Esophagus (tissue), 2 donors: ENCODE measurements at regions not wholly inside any gene's neighbourhood (a gene's known extent, or its start where the extent isn't known, plus 50 kb on each side); places are given as distances from the start of the nearest gene placed in this dataset.
"Not testable (repeated sequence)": the region's sequence is repeated elsewhere in the genome, so short reads cannot be mapped to it uniquely, and the experiment has no call there.

ENCODE experiments used
- H3K27ac ChIP-seq, 2 donors: one replicate each; pipeline ENCODE4 v1.5.1; 2013; ENCODE audit warnings: low read depth in 2 of 2, mild to moderate bottlenecking in 2 of 2, inconsistent platforms in 1 of 2, low read length in 1 of 2, moderate library complexity in 1 of 2
- H3K27me3 ChIP-seq, 2 donors: one replicate each; pipeline ENCODE4 v1.6.1; 2013; ENCODE audit warnings: low read length in 2 of 2, control low read depth in 1 of 2, mild to moderate bottlenecking in 1 of 2; ENCODE audit not compliant: insufficient read depth in 2 of 2, control insufficient read depth in 1 of 2
- H3K36me3 ChIP-seq, 2 donors: one replicate each; pipeline ENCODE4 v1.6.1; 2013; ENCODE audit warnings: low read length in 1 of 2; ENCODE audit not compliant: control insufficient read depth in 2 of 2, insufficient read depth in 2 of 2
- H3K4me1 ChIP-seq, 2 donors: one replicate each; pipeline ENCODE4 v1.6.1; 2013; ENCODE audit warnings: low read length in 1 of 2; ENCODE audit not compliant: control insufficient read depth in 2 of 2, insufficient read depth in 2 of 2
- H3K4me3 ChIP-seq, 2 donors: one replicate each; pipeline ENCODE4 v1.5.1; 2013; ENCODE audit warnings: low read length in 2 of 2, mild to moderate bottlenecking in 2 of 2, low read depth in 1 of 2, moderate library complexity in 1 of 2
- H3K9me3 ChIP-seq, 2 donors: one replicate each; pipeline ENCODE4 v1.6.1; 2013; ENCODE audit warnings: mild to moderate bottlenecking in 2 of 2, low read depth in 1 of 2, low read length in 1 of 2, moderate library complexity in 1 of 2; ENCODE audit not compliant: control insufficient read depth in 2 of 2, insufficient read depth in 1 of 2
- WGBS, 2 donors: extraction: QIAGEN DNeasy Blood & Tissue Kit; methylation state at CpG; one replicate each; pipeline ENCODE4 v1.1.7; 2013; 5-methylcytosine and 5-hydroxymethylcytosine counted together
- donor health status: healthy with polysubstance abuse.
- donor health status: Bipolar disorder and iron deficiency.

DNA sequence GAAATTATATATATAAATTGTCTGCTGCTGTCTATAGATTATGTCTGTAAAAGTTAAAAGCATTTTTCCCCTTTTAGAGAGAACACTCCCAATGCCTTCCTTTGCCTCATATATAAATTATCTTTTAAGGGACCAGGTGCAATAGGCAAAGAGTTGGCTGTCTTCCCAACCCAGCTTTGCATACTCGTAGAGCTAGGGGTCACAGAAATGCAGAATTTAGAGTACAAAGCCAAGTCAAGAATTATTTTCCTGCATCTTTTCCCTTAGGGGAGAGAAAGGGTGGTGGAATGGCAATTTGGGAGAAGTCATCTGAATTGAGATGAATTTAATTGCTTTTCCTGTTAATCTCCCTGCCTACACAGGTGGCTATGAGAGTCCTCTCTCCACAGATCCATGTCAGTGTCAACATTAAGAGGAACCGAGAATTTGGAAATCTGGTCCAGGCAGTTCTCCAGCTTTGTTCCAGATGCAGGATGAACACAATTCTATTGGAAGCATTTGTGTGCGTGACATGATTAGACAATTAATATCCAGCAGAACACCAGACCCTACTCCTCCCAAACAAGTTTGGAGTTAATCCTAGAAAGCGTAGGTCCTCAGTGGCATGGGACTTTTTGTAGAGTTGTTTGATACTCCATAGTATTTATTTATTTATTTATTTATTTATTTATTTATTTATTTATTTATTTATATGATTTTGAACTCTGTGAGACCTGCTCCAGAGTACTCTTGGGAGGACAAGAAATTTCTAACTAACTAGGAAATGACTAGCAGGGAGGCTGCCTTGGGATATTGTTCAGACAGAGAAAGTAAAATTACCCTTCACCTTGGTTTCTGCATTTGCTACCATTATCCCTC lies 80.3 kb upstream of the SKAP2 start:
- no peaks in the 10 kb centered on the region for H3K4me1 ChIP-seq
- no peaks in the 10 kb centered on the region for H3K27me3 ChIP-seq
- H3K36me3 ChIP-seq = no peaks in the 10 kb centered on the region
- H3K4me3 ChIP-seq = no peak overlapping the region
- no peak overlapping the region for H3K27ac ChIP-seq
- no peaks in the 10 kb centered on the region for H3K9me3 ChIP-seq
- 52 to 55% methylated on average over 4 of the region's 4 CpGs for WGBS, 2 donors

DNA sequence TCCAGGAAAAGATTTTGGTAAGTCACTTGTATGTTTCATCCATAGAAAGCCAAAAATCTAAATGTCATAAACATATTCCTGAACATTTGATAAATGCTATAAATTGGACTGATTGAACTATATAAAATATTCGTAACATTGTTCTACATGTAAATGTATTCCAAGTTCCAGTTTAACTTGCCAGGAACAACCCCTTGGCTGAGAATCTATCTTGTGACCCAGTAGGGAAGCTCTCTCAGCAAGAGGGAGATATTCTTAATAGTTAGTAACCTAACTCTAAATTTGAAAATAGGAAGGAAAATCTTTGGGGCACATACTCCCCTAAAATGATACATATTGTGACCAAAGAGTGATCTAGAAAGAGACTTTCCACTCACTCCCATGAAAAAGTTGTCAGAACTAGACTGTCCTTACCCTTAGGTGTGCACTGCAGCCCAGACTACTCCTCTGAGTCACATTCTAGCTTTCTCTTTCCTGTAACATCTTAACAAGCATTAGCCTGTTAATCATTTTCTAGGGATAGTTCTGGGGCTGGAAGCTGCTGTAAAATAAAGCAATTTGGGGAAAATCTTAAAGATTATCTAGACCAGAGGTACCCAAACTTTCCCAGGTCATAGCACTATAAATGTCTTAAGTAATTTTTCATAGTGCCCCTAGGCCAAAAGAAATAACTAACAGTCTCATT lies 73.7 kb upstream of the SKAP2 start:
- Histone ChIP-seq H3K36me3 (no peaks in the 10 kb centered on the region), H3K27ac (no peak overlapping the region), H3K4me1 (no peaks in the 10 kb centered on the region), H3K27me3 (no peaks in the 10 kb centered on the region), H3K9me3 (no peaks in the 10 kb centered on the region), H3K4me3 (no peak overlapping the region)
- 43 to 59% methylated on average over 1 of the region's 1 CpG for WGBS, 2 donors

DNA sequence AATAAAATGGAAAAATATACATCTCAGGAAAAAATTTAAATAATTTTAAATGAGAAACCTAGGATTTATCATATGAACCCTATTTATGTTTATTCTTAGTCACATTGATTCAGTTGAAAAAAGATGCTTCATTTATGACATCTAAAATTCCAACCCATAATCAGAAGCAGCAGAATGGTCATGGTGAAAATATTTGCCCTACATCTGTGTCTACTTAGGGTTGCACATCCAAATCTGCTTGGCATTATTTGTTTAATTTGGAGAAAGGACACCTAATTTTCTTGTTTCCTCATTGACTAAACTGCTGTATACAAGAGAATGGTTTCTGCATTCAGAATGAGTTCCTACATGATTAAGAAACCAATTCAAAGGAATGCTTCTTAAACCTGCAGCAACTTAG lies 72.9 kb upstream of the SKAP2 start:
- Histone ChIP-seq H3K27ac (no peak overlapping the region), H3K36me3 (no peaks in the 10 kb centered on the region), H3K4me3 (no peak overlapping the region), H3K27me3 (no peaks in the 10 kb centered on the region), H3K4me1 (no peaks in the 10 kb centered on the region), H3K9me3 (no peaks in the 10 kb centered on the region)

DNA sequence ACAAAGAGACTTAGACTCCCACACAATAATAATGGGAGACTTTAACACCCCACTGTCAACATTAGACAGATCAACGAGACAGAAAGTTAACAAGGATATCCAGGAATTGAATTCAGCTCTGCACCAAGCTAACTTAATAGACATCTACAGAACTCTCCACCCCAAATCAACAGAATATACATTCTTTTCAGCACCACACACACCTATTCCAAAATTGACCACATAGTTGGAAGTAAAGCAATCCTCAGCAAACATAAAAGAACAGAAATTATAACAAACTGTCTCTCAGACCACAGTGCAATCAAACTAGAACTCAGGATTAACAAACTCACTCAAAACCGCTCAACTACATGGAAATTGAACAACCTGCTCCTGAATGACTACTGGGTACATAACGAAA lies 68.2 kb upstream of the SKAP2 start:
- H3K9me3 ChIP-seq, H3K4me1 ChIP-seq, H3K27ac ChIP-seq, H3K4me3 ChIP-seq, H3K27me3 ChIP-seq, H3K36me3 ChIP-seq: not testable (repeated sequence)
- WGBS, 2 donors = 86 to 88% methylated on average over 3 of the region's 3 CpGs

DNA sequence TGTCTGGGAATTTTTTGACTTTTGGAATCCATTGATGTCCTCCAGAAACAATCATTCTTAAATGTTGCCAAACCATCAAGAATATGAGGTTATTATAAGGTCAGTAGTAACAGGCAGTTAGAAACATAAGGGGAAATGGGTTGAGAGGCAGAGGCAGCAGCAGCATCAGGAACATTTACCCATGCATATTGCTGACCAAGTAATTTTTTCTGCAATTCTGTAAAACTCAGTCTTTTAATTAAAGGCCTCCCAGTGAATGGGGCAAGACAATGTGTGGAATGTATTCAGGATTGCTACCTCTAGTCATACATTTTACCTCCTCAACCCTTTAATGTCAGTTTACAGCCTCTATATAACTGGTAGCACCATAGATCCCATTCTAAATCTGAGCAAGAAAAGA lies 66.5 kb upstream of the SKAP2 start:
- Histone ChIP-seq H3K36me3 (no peaks in the 10 kb centered on the region), H3K27me3 (no peaks in the 10 kb centered on the region), H3K27ac (no peak overlapping the region), H3K4me3 (no peak overlapping the region), H3K4me1 (no peaks in the 10 kb centered on the region), H3K9me3 (no peaks in the 10 kb centered on the region)

DNA sequence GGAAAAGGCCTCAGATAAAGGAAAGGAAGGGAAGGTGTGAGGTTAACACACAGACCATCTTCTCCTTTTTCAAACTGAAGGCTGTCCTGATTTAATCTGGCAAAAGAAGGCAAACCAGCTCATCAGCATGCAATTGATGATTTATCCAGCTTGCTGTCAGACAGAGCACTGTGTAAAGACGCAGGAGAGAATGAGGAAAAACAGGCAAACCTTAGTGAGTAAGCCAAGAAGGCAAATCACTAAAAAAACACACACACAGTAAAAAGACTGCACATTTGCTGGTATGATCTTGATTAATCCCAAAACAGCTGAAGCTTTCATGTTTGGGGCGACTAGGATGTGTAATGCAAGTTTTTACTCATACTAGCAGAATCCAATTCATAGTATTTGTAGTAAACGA lies 65.8 kb upstream of the SKAP2 start:
- Histone ChIP-seq H3K36me3 (no peaks in the 10 kb centered on the region), H3K27me3 (no peaks in the 10 kb centered on the region), H3K4me3 (no peak overlapping the region), H3K9me3 (no peaks in the 10 kb centered on the region), H3K4me1 (no peaks in the 10 kb centered on the region), H3K27ac (no peak overlapping the region)
- WGBS, 2 donors = 45 to 58% methylated on average over 3 of the region's 3 CpGs

DNA sequence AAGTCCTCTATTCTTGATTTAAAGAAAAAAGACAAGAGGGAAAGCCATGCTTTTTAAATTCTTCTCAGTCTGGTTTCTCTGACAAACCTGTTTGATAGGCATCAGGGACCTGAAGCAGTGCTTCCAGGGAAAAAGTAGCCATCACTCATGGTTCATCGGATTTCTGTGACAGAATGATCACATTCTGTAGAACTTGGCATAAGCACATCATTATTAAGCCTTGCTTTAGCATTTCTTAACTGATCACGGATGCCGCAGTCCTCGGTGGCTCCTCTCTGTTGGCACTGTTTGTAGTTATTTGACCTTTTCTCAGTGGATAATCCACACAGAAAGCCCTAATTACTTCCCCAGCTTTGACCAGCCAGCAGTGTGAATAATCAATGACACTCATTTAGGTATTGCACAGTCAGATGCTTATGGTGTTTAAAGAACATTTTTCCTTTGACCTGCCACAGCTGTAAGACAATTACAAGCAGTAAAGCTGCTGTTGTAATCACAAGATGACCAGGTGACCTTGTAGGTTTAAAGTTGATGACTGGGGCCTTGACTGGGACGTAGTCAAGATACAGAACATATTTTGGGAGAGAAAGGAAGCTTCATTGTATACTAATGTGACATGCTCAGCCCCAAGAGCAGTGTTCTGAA lies 64.4 kb upstream of the SKAP2 start:
- Histone ChIP-seq H3K36me3 (no peaks in the 10 kb centered on the region), H3K4me3 (no peak overlapping the region), H3K4me1 (no peaks in the 10 kb centered on the region), H3K27me3 (no peaks in the 10 kb centered on the region), H3K27ac (peak overlapping the region in 1 of 2 donors; percentile 52), H3K9me3 (no peaks in the 10 kb centered on the region)
- 46 to 48% methylated on average over 5 of the region's 5 CpGs for WGBS, 2 donors

DNA sequence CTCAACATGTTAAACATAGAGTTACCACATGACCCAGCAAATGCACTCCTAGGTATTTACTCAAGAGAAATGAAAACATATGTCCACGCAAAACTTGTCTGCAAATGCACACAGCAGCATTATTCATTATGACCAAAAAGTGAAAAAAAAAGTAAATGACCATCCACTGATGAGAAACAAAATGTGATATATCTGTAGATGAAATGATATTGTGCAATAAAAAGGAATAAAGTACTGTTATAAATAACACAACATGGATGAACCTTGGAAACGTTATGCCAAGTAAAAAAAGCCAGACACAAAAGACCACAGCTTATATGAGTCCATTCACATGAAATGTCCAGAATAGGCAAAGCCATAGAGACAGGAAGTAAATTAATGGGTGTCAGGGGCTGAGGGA lies 61.4 kb upstream of the SKAP2 start:
- H3K4me1 ChIP-seq = no peaks in the 10 kb centered on the region
- no peaks in the 10 kb centered on the region for H3K9me3 ChIP-seq
- 64 to 72% methylated on average over 2 of the region's 2 CpGs for WGBS, 2 donors
- H3K27me3 ChIP-seq = no peaks in the 10 kb centered on the region
- H3K27ac ChIP-seq = no peak overlapping the region
- H3K36me3 ChIP-seq = no peaks in the 10 kb centered on the region
- no peak overlapping the region for H3K4me3 ChIP-seq

DNA sequence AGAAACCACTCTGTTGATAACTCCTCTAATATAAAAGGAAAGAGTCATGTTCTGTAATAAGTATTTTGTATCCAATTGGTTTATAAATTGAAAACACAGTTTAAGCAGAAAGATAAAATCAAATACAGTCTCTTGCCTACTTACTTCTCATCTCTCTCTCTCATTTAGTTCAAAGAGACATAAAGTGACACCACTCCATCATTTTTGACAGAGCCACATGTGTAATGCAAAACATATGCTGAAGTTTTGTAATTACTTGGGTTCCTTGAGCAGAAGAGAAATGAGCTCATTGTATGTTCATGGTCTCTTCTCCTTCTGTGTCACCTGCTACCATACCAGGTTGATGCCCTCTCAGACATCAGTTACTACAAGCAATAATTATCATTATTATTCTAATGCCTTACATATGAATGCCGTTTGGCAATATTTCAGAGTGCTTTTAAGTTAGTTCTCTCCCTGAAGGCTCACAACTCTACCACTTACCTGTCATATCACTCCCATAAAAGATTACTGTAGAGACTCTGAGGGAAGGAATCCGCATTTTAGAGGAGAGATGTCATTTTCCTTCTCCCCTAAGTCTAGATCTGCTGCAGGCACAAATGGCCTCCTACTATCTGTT lies 59.9 kb upstream of the SKAP2 start:
- WGBS, 2 donors = 66 to 69% methylated on average over 2 of the region's 2 CpGs
- Histone ChIP-seq H3K27ac (no peak overlapping the region), H3K4me3 (no peak overlapping the region), H3K36me3 (no peaks in the 10 kb centered on the region), H3K4me1 (no peaks in the 10 kb centered on the region), H3K9me3 (no peaks in the 10 kb centered on the region), H3K27me3 (no peaks in the 10 kb centered on the region)
